IMR-90 (cell line): ENCODE measurements at regions not wholly inside any gene's neighbourhood (a gene's known extent, or its start where the extent isn't known, plus 50 kb on each side); places are given as distances from the start of the nearest gene placed in this dataset.

Experiments used
- ATAC-seq: fragments of 200-7000 bp; cut with Tn5 transposase; 2 replicates; pipeline ENCODE4 v1.9.1; 2020; ENCODE audit warnings: low read depth, mild to moderate bottlenecking, moderate library complexity
- BruUV-seq: library from RNA; stranded (reverse); fragments of 400-500 nt; replicated peaks from 2 replicates; lab custom pipeline; 2021; lab: Mats Ljungman, UMichigan
- CTCF ChIA-PET: fragments of 300-600 bp; formaldehyde crosslinking; extraction: SDS; loops from one replicate; lab custom pipeline; 2021; ENCODE audit warnings: antibody characterized with exemption; lab: Yijun Ruan, JAX
- POLR2A ChIA-PET: fragments of 300-600 bp; sonication (Branson Sonifier 250); formaldehyde crosslinking; loops from one replicate; lab custom pipeline; 2022; ENCODE audit warnings: antibody characterized with exemption; ENCODE audit not compliant: unreplicated experiment; lab: Charles Lee
- DNase-seq: peaks from one replicate; pipeline ENCODE4 v3.0.0; 2013
- H2AFZ ChIP-seq: replicated peaks from 2 replicates; pipeline ENCODE3; 2013; ENCODE audit warnings: low read length, mild to moderate bottlenecking; ENCODE audit not compliant: poor library complexity
- H2AK5ac ChIP-seq: 2 replicates; pipeline ENCODE4 v1.6.1; 2013; ENCODE audit warnings: low read depth, low read length, inconsistent platforms
- H2AK9ac ChIP-seq: replicated peaks from 2 replicates; pipeline ENCODE3; 2013; ENCODE audit warnings: mild to moderate bottlenecking, low read depth, low read length, moderate library complexity; ENCODE audit not compliant: poor library complexity
- H2BK120ac ChIP-seq: 2 replicates; pipeline ENCODE4 v1.6.1; 2013; ENCODE audit warnings: low read depth, low read length, inconsistent platforms
- H2BK15ac ChIP-seq: 3 replicates; pipeline ENCODE4 v1.6.1; 2013; ENCODE audit warnings: low read depth, low read length, inconsistent platforms
- H2BK20ac ChIP-seq: 2 replicates; pipeline ENCODE4 v1.6.1; 2013; ENCODE audit warnings: low read depth, mild to moderate bottlenecking, inconsistent platforms, low read length, moderate library complexity
- H2BK5ac ChIP-seq: 2 replicates; pipeline ENCODE4 v1.6.1; 2013; ENCODE audit warnings: mild to moderate bottlenecking, low read depth, low read length, inconsistent platforms; ENCODE audit not compliant: poor library complexity, severe bottlenecking
- H3K14ac ChIP-seq: replicated peaks from 2 replicates; pipeline ENCODE4 v1.6.1; 2013; ENCODE audit warnings: low read depth, low read length, inconsistent platforms
- H3K18ac ChIP-seq: 2 replicates; pipeline ENCODE4 v1.6.1; 2013; ENCODE audit warnings: low read depth, low read length, control low read depth
- H3K23ac ChIP-seq: 2 replicates; pipeline ENCODE4 v1.6.1; 2013; ENCODE audit warnings: low read depth, low read length, inconsistent platforms
- H3K27ac ChIP-seq: 2 replicates; pipeline ENCODE4 v1.5.1; 2013; ENCODE audit warnings: mild to moderate bottlenecking, control low read depth, low read length; ENCODE audit not compliant: insufficient read depth
- H3K27me3 ChIP-seq: 2 replicates; pipeline ENCODE4 v1.6.1; 2013; ENCODE audit warnings: low read length; ENCODE audit not compliant: control insufficient read depth, insufficient read depth
- H3K36me3 ChIP-seq: 2 replicates; pipeline ENCODE4 v1.6.1; 2013; ENCODE audit warnings: low read length, mixed read lengths; ENCODE audit not compliant: control insufficient read depth, insufficient read depth
- H3K4ac ChIP-seq: 2 replicates; pipeline ENCODE4 v1.6.1; 2013; ENCODE audit warnings: low read depth, low read length, inconsistent platforms
- H3K4me1 ChIP-seq: 2 replicates; pipeline ENCODE4 v1.6.1; 2013; ENCODE audit warnings: low read length, mixed read lengths; ENCODE audit not compliant: control insufficient read depth, insufficient read depth
- H3K4me2 ChIP-seq: 2 replicates; pipeline ENCODE4 v1.6.1; 2013; ENCODE audit warnings: low read depth, mild to moderate bottlenecking, control low read depth, low read length, moderate library complexity
- H3K4me3 ChIP-seq: 2 replicates; pipeline ENCODE4 v1.5.1; 2013; ENCODE audit warnings: low read depth, mild to moderate bottlenecking, control low read depth, low read length, moderate library complexity; ENCODE audit not compliant: insufficient read depth
- H3K56ac ChIP-seq: 2 replicates; pipeline ENCODE4 v1.6.1; 2013; ENCODE audit warnings: low read length, inconsistent platforms; ENCODE audit not compliant: insufficient read depth; ENCODE audit errors: extremely low read depth
- H3K79me1 ChIP-seq, 2 experiments: 2 replicates each; pipeline ENCODE4 v1.6.1; 2013; ENCODE audit warnings: low read length in 2 of 2, inconsistent platforms in 1 of 2, low read depth in 1 of 2
- H3K9ac ChIP-seq: 2 replicates; pipeline ENCODE4 v1.6.1; 2013; ENCODE audit warnings: low read depth, low read length, control low read depth
- H3K9me1 ChIP-seq: 2 replicates; pipeline ENCODE4 v1.6.1; 2013; ENCODE audit warnings: low read length, inconsistent platforms; ENCODE audit not compliant: insufficient read depth
- H3K9me3 ChIP-seq: 2 replicates; pipeline ENCODE4 v1.6.1; 2013; ENCODE audit warnings: low read length; ENCODE audit not compliant: control insufficient read depth, insufficient read depth
- H4K20me1 ChIP-seq: 2 replicates; pipeline ENCODE4 v1.6.1; 2013; ENCODE audit warnings: low read length, inconsistent platforms; ENCODE audit not compliant: insufficient read depth
- H4K5ac ChIP-seq: 2 replicates; pipeline ENCODE4 v1.6.1; 2013; ENCODE audit warnings: mild to moderate bottlenecking, low read depth, low read length, control low read depth
- H4K8ac ChIP-seq, 2 experiments: 2 replicates each; pipeline ENCODE4 v1.6.1; 2013; ENCODE audit warnings: low read depth in 2 of 2, low read length in 2 of 2, control low read depth in 1 of 2, inconsistent platforms in 1 of 2
- H4K91ac ChIP-seq: 2 replicates; pipeline ENCODE4 v1.6.1; 2013; ENCODE audit warnings: low read depth, low read length, inconsistent platforms; ENCODE audit not compliant: insufficient read depth
- BHLHE40 ChIP-seq: fragments of 150-350 bp; IDR thresholded peaks from 2 replicates; pipeline ENCODE4 v1.6.1; 2016; ENCODE audit warnings: mild to moderate bottlenecking, low read depth, low read length
- CEBPB ChIP-seq: IDR thresholded peaks from 2 replicates; pipeline ENCODE4 v1.6.1; 2012; ENCODE audit warnings: low read depth, low read length, improper control_type of control experiment
- CHD1 ChIP-seq: IDR thresholded peaks from 2 replicates; pipeline ENCODE4 v1.6.1; 2012; ENCODE audit warnings: low read depth, low read length, improper control_type of control experiment
- CTCF ChIP-seq: conservative IDR thresholded peaks from 2 replicates; pipeline ENCODE4 v1.5.1; 2012; ENCODE audit warnings: mild to moderate bottlenecking, low read depth, low read length, improper control_type of control experiment
- ELK1 ChIP-seq: fragments of 150-350 bp; IDR thresholded peaks from 2 replicates; pipeline ENCODE4 v1.6.1; 2016; ENCODE audit warnings: low read depth, mild to moderate bottlenecking, low read length, moderate library complexity, borderline replicate concordance
- FOS ChIP-seq: fragments of 150-350 bp; IDR thresholded peaks from 2 replicates; pipeline ENCODE4 v1.6.1; 2016; ENCODE audit warnings: low read depth, low read length
- MAFK ChIP-seq: IDR thresholded peaks from 2 replicates; pipeline ENCODE4 v1.6.1; 2012; ENCODE audit warnings: low read depth, low read length, improper control_type of control experiment
- MAZ ChIP-seq: IDR thresholded peaks from 2 replicates; pipeline ENCODE4 v1.6.1; 2012; ENCODE audit warnings: low read depth, mild to moderate bottlenecking, low read length, improper control_type of control experiment, moderate library complexity, borderline replicate concordance
- MXI1 ChIP-seq: IDR thresholded peaks from 2 replicates; pipeline ENCODE4 v1.6.1; 2012; ENCODE audit warnings: low read depth, mild to moderate bottlenecking, low read length, moderate library complexity, borderline replicate concordance
- NFE2L2 ChIP-seq: fragments of 150-350 bp; IDR thresholded peaks from 2 replicates; pipeline ENCODE4 v1.6.1; 2016; ENCODE audit warnings: low read depth, mild to moderate bottlenecking, low read length
- POLR2A ChIP-seq: IDR thresholded peaks from 2 replicates; pipeline ENCODE4 v1.6.1; 2012; ENCODE audit warnings: mild to moderate bottlenecking, low read depth, low read length
- RAD21 ChIP-seq: IDR thresholded peaks from 2 replicates; pipeline ENCODE4 v1.6.1; 2012; ENCODE audit warnings: low read length, improper control_type of control experiment
- RCOR1 ChIP-seq: IDR thresholded peaks from 2 replicates; pipeline ENCODE4 v1.6.1; 2012; ENCODE audit warnings: mild to moderate bottlenecking, low read length, improper control_type of control experiment; ENCODE audit not compliant: insufficient replicate concordance
- RFX5 ChIP-seq: IDR thresholded peaks from 2 replicates; pipeline ENCODE4 v1.8.0; 2012; ENCODE audit warnings: low read depth, mild to moderate bottlenecking, low read length, moderate library complexity
- SMC3 ChIP-seq: fragments of 150-350 bp; IDR thresholded peaks from 2 replicates; pipeline ENCODE4 v1.6.1; 2016; ENCODE audit warnings: low read depth, mild to moderate bottlenecking, antibody characterized with exemption, low read length, moderate library complexity
- USF2 ChIP-seq: fragments of 150-350 bp; IDR thresholded peaks from 2 replicates; pipeline ENCODE4 v1.6.1; 2017; ENCODE audit warnings: mild to moderate bottlenecking, antibody characterized with exemption, low read length, low read depth
- WGBS, 2 experiments: methylation state at CpG; one replicate each; pipeline versions ENCODE4 v1.1.5 to v1.1.7; 2013; ENCODE audit warnings: missing lambda C conversion rate in 2 of 2; ENCODE audit not compliant: insufficient read length in 1 of 2; ENCODE audit errors: extremely low coverage in 2 of 2; 5-methylcytosine and 5-hydroxymethylcytosine counted together
- dilution Hi-C: fragments of 300-500 bp; cut with HindIII; formaldehyde crosslinking; loops from one replicate; pipeline ENCODE4 v1.14.3; 2018; ENCODE audit warnings: low sequenced_read_pairs; ENCODE audit not compliant: unreplicated experiment
- in situ Hi-C: fragments of 300-500 bp; cut with MboI; formaldehyde crosslinking; loops from 3 replicates; pipeline ENCODE4 v1.14.3; 2019; ENCODE audit warnings: low sequenced_read_pairs, inconsistent platforms, mixed read lengths
- intact Hi-C: fragments of 100-400 bp; cut with micrococcal nuclease; formaldehyde crosslinking; loops from 2 replicates; pipeline ENCODE4 v1.10.0; 2022

- intact Hi-C loops (no loop called here), in situ Hi-C loops (no loop called here), dilution Hi-C loops (no loop called here)
- no peaks in the 10 kb centered on the region for H3K79me1 ChIP-seq
- no peak overlapping the region for H3K23ac ChIP-seq
- H3K4ac ChIP-seq, result no peak overlapping the region
- H2AFZ ChIP-seq, result no peak overlapping the region
- WGBS, 2 experiments, result no CpG with 5 or more reads among the region's 5 CpGs
- ChIA-PET CTCF (no interaction called here), POLR2A (no interaction called here)
- H2BK120ac ChIP-seq, result no peak overlapping the region
- peaks cover 16% of the 10 kb centered on the region for H3K27me3 ChIP-seq
- TF ChIP-seq RAD21 (no peak), BHLHE40 (no peak), CEBPB (no peak), RFX5 (no peak), CHD1 (no peak), FOS (no peak), SMC3 (no peak), ELK1 (no peak), RCOR1 (no peak), POLR2A (no peak), MXI1 (no peak), CTCF (no peak), NFE2L2 (no peak), MAZ (no peak), MAFK (no peak), USF2 (no peak)
- no peak overlapping the region for H3K27ac ChIP-seq
- H3K4me1 ChIP-seq, result no peaks in the 10 kb centered on the region
- H3K9me3 ChIP-seq, result no peaks in the 10 kb centered on the region
- H4K5ac ChIP-seq, result no peak overlapping the region
- no TSS peak for BruUV-seq
- no peak overlapping the region for H2BK5ac ChIP-seq
- no peak overlapping the region for H2BK15ac ChIP-seq
- H2AK9ac ChIP-seq, result no peak overlapping the region
- no peak overlapping the region for H4K8ac ChIP-seq
- no peak overlapping the region for H2BK20ac ChIP-seq
- no peaks in the 10 kb centered on the region for H4K20me1 ChIP-seq
- H3K56ac ChIP-seq, result no peak overlapping the region
- H2AK5ac ChIP-seq, result no peak overlapping the region
- H3K9me1 ChIP-seq, result no peaks in the 10 kb centered on the region
- H3K9ac ChIP-seq, result no peak overlapping the region
- ATAC-seq (no peak), DNase-seq (no peak)
- H3K18ac ChIP-seq, result no peak overlapping the region
- H3K14ac ChIP-seq, result no peak overlapping the region
- H4K91ac ChIP-seq, result no peak overlapping the region
- H3K4me2 ChIP-seq, result no peak overlapping the region
- H3K4me3 ChIP-seq, result no peak overlapping the region
- H3K36me3 ChIP-seq, result no peaks in the 10 kb centered on the region
These were observed 82.9 kb upstream of the EXOC2 start for GRCh38 chr6:775863-776262.
